Activated CD4-positive, alpha-beta T cell treated with anti-CD3 and anti-CD28 coated beads for 36 hours (primary cell): ENCODE measurements at regions not wholly inside any gene's neighbourhood (a gene's known extent, or its start where the extent isn't known, plus 50 kb on each side); places are given as distances from the start of the nearest gene placed in this dataset.

ENCODE experiments used
- ATAC-seq: fragments of 200-7000 bp; cut with Tn5 transposase; one replicate; pipeline ENCODE4 v1.10.0; 2021; ENCODE audit warnings: mild to moderate bottlenecking, moderate library complexity
- CTCF ChIA-PET: fragments of 350-600 bp; sonication (Branson Sonifier 250); formaldehyde crosslinking; loops from one replicate; lab custom pipeline; 2021; ENCODE audit warnings: antibody characterized with exemption; lab: Charles Lee
- POLR2A ChIA-PET: fragments of 350-600 bp; sonication (Branson Sonifier 250); formaldehyde crosslinking; loops from one replicate; lab custom pipeline; 2021; ENCODE audit warnings: antibody characterized with exemption, inconsistent platforms; lab: Charles Lee
- DNase-seq: peaks from one replicate; pipeline ENCODE4 v3.0.0-alpha.2; 2020
- H3K27ac Mint-ChIP-seq: one replicate; pipeline ENCODE4 v1.8.0; 2021; ENCODE audit warnings: mixed read lengths
- H3K27me3 Mint-ChIP-seq: one replicate; pipeline ENCODE4 v1.8.0; 2021; ENCODE audit warnings: mixed read lengths
- H3K36me3 Mint-ChIP-seq: one replicate; pipeline ENCODE4 v1.8.0; 2021; ENCODE audit warnings: low read depth, mixed read lengths
- H3K4me1 Mint-ChIP-seq: one replicate; pipeline ENCODE4 v1.8.0; 2021; ENCODE audit warnings: mixed read lengths
- H3K4me3 Mint-ChIP-seq: one replicate; pipeline ENCODE4 v1.8.0; 2021; ENCODE audit warnings: mild to moderate bottlenecking, moderate library complexity, mixed read lengths
- H3K9me3 Mint-ChIP-seq: one replicate; pipeline ENCODE4 v1.8.0; 2021; ENCODE audit warnings: low read depth, mixed read lengths
- intact Hi-C, 2 experiments: fragments of 100-400 bp; cut with DNase I in 1 of 2; cut with micrococcal nuclease in 1 of 2; formaldehyde crosslinking; loops; one replicate each; pipeline versions ENCODE4 v1.14.2 to v1.15.1; 2022 to 2024; cut with DNase I, micrococcal nuclease

- Mint-ChIP-seq H3K27ac (no peak overlapping the region), H3K27me3 (peaks cover 2% of the 10 kb centered on the region), H3K36me3 (no peaks in the 10 kb centered on the region), H3K4me1 (peaks cover 14% of the 10 kb centered on the region), H3K9me3 (no peaks in the 10 kb centered on the region), H3K4me3 (no peak overlapping the region)
- DNase-seq (peak; percentile 63), ATAC-seq (peak; percentile 57)
- ChIA-PET POLR2A (no interaction called here), CTCF (interaction anchor here (1.5 kb wide), 1 partner anchor 111 kb away, joined by 3 read pairs; no protein-coding TSS in a partner anchor)
- intact Hi-C loops, result no loop called here
These were observed 246.3 kb upstream of the RAB4A start for GRCh38 chr1:229024528-229025130.

- Mint-ChIP-seq H3K27ac (no peak overlapping the region), H3K27me3 (peaks cover 2% of the 10 kb centered on the region), H3K4me1 (peaks cover 14% of the 10 kb centered on the region), H3K9me3 (no peaks in the 10 kb centered on the region), H3K4me3 (no peak overlapping the region), H3K36me3 (no peaks in the 10 kb centered on the region)
- intact Hi-C loops, result no loop called here
- ATAC-seq (no peak), DNase-seq (no peak)
- CTCF ChIA-PET, result no interaction called here
- POLR2A ChIA-PET, result no interaction called here
These were observed 245.3 kb upstream of the RAB4A start for GRCh38 chr1:229025576-229025975.

- DNase-seq (no peak), ATAC-seq (peak; percentile 17)
- Mint-ChIP-seq H3K9me3 (no peaks in the 10 kb centered on the region), H3K4me1 (peaks cover 14% of the 10 kb centered on the region), H3K36me3 (no peaks in the 10 kb centered on the region), H3K27me3 (peaks cover 2% of the 10 kb centered on the region), H3K4me3 (peak overlapping the region; percentile 66), H3K27ac (peak overlapping the region; percentile 84)
- POLR2A ChIA-PET, result interaction anchor here (0.7 kb wide), 1 partner anchor 8 kb away, joined by 3 read pairs; no protein-coding TSS in a partner anchor
- intact Hi-C loops, result no loop called here
- CTCF ChIA-PET, result interaction anchor here (0.9 kb wide), 1 partner anchor 9 kb away, joined by 4 read pairs; no protein-coding TSS in a partner anchor
These were observed 243.8 kb upstream of the RAB4A start for GRCh38 chr1:229027158-229027557.

DNA sequence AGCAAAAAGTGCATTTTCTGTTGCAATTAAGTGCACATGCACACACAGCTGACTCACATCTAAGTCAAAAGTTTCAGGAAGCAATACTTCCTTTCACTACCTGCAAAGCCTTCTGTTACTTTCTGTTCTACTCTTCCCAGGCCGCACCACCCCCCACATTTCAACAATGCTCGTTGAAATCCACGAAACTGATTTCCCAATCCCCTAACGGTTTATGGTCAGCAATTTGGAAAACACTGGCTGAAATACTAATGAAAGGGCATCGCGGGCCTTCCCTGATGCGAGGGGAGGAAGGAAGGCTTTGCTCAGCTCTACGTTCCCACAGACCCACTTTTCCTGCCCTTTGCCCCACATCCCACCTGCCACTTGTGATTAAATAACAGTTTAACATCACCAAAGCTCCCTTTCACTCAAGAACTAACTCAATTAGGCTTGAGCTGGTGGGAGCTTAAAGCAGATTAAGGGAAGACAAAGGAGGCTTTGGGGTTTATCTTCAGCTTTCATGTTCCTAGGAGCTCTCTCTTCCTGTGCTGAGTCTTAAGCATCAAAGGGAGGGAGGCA is 243.2 kb upstream of the RAB4A start:
- POLR2A ChIA-PET, result interaction anchor here (0.7 kb wide), 1 partner anchor 9 kb away, joined by 3 read pairs; no protein-coding TSS in a partner anchor
- DNase-seq (peak; percentile 55), ATAC-seq (peak; percentile 91)
- Mint-ChIP-seq H3K27ac (peak overlapping the region; percentile 84), H3K36me3 (no peaks in the 10 kb centered on the region), H3K9me3 (no peaks in the 10 kb centered on the region), H3K27me3 (peaks cover 2% of the 10 kb centered on the region), H3K4me3 (peak overlapping the region; percentile 66), H3K4me1 (peaks cover 18% of the 10 kb centered on the region)
- intact Hi-C loops, result no loop called here
- CTCF ChIA-PET, result interaction anchor here (0.9 kb wide), 1 partner anchor 9 kb away, joined by 4 read pairs; no protein-coding TSS in a partner anchor

DNA sequence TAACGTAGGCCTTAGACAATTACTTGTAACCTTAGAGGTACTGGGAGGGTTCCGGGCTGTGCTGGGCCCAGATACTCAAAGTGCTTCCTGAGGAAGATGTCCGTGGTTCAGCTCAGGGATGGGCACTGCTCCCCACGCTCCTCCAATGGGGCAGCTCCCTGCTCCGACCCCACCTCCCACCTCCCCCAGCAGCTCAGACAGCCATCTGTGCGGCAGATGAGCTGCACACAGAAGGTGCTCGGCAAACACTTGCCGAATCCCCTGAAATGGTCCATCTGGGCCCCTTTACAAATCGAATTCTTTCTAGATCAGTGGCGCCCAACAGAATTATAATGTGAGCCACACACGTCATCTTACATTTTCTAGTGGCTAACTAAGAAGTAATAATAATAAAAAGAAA is 242.4 kb upstream of the RAB4A start:
- intact Hi-C loops, result no loop called here
- ATAC-seq, result no peak
- Mint-ChIP-seq H3K9me3 (no peaks in the 10 kb centered on the region), H3K4me1 (peaks cover 22% of the 10 kb centered on the region), H3K4me3 (no peak overlapping the region), H3K36me3 (no peaks in the 10 kb centered on the region), H3K27ac (no peak overlapping the region), H3K27me3 (peaks cover 2% of the 10 kb centered on the region)
- CTCF ChIA-PET, result interaction anchor here (1.0 kb wide), 1 partner anchor 16 kb away, joined by 3 read pairs; no protein-coding TSS in a partner anchor
- POLR2A ChIA-PET, result no interaction called here
- DNase-seq, result no peak

DNA sequence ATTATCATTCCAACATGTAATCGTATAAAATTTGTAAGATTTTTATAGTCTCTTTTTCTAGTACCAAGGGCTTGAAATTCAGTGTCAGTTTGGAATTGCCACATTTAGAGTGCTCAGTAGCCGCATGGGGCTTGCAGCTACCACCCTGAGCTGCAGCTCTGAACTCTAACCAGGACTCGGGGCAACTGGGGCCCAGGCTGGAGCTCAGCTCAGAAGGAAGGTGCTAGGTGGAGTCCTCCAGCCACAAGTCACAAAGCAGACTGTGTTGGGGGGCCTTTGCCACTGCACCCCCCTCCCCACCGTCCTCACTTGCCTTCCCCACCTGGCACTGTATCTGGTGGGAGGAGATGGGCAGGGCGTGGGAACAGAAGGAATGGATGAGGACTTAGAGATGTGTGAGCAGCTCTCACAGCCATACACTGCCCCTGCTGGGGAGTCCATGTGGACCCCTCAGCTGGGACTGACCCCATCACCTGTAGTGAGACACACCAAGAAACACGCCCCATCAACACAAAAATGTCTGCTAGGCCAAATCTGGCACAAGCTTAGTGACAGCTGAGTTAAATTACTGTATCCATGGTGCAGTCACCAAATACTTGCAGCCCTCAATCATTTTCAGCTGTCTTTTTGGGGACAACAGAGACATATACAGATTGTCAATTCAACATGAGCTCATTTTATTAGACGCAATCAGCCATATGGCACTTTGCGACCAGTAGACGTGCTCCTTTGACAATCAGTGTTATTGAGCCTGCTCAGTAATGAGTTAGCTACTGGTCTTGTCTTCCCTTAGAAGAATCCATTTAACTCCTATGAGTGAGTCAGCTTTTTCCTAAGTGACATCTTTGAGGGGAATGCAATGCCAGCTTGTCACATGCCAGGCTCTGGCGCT is 241.7 kb upstream of the RAB4A start:
- H3K4me3 Mint-ChIP-seq, result no peak overlapping the region
- ChIA-PET POLR2A (no interaction called here), CTCF (interaction anchor here (0.6 to 1.0 kb wide), 5 partner anchors 15 to 294 kb away, joined by 3 to 4 read pairs (median 3); partner anchors contain the start of gene RHOU)
- ATAC-seq (no peak), DNase-seq (no peak)
- H3K36me3 Mint-ChIP-seq, result no peaks in the 10 kb centered on the region
- no peaks in the 10 kb centered on the region for H3K9me3 Mint-ChIP-seq
- no peak overlapping the region for H3K27ac Mint-ChIP-seq
- intact Hi-C loops, result no loop called here
- peaks cover 2% of the 10 kb centered on the region for H3K27me3 Mint-ChIP-seq
- H3K4me1 Mint-ChIP-seq, result peaks cover 23% of the 10 kb centered on the region

- Mint-ChIP-seq H3K36me3 (no peaks in the 10 kb centered on the region), H3K4me3 (no peak overlapping the region), H3K4me1 (peaks cover 25% of the 10 kb centered on the region), H3K27ac (no peak overlapping the region), H3K9me3 (no peaks in the 10 kb centered on the region), H3K27me3 (peaks cover 2% of the 10 kb centered on the region)
- intact Hi-C loops, result loop anchor here in 1 of 2 experiments (10.0 kb wide), 1 partner anchor 295 kb away; the partner anchor contains the start of gene RHOU
- ATAC-seq, result no peak
- ChIA-PET CTCF (interaction anchor here (0.8 to 1.0 kb wide), 4 partner anchors 15 to 295 kb away, joined by 3 to 4 read pairs (median 4); partner anchors contain the start of gene RHOU), POLR2A (no interaction called here)
- no peak for DNase-seq
These were observed 241.1 kb upstream of the RAB4A start for GRCh38 chr1:229029879-229030235.

DNA sequence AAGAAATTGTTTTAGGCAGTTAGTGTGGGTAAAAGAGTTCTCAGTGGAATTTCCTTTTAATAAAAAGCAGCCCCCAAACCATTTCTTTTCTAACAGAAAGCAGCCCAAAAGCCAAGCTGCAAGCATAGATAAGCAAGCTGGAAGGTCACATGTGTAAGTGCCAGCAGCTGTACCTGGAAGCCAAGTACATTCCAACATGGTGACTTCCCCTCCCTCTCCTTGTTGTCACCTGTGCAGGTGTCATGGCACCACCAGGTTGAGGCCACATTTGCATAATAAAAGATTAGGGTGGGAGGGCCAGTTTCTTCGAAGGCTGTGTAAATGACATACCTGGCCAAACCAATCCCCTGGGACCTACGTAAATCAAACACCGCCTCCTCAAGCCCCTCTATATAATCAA is 240.3 kb upstream of the RAB4A start:
- POLR2A ChIA-PET, result no interaction called here
- H3K4me3 Mint-ChIP-seq, result no peak overlapping the region
- H3K27ac Mint-ChIP-seq, result no peak overlapping the region
- H3K9me3 Mint-ChIP-seq, result no peaks in the 10 kb centered on the region
- H3K27me3 Mint-ChIP-seq, result peaks cover 2% of the 10 kb centered on the region
- ATAC-seq (no peak), DNase-seq (no peak)
- H3K4me1 Mint-ChIP-seq, result peaks cover 33% of the 10 kb centered on the region
- H3K36me3 Mint-ChIP-seq, result no peaks in the 10 kb centered on the region
- CTCF ChIA-PET, result no interaction called here
- intact Hi-C loops, result loop anchor here in 1 of 2 experiments (10.0 kb wide), 1 partner anchor 296 kb away; the partner anchor contains the start of gene RHOU

DNA sequence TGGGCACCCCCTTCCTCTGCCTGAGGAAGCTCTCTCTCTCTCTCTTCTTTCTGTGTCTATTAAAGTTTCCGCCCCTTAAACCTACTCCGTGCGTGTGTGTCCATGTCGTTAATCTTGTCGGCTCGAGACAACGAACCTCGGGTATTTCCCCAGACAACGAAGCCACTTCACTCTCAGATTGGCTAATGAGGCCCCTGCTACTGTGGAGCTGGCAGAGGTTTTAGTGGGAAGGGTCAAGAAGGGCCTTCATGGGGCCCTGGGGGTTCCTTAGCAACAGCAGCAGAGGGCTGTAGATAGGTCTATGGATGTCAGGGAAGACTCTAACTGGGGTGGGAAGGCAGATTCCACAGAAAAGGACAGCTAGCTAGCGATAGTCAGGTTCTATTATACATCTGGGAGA is 239.8 kb upstream of the RAB4A start:
- peaks cover 37% of the 10 kb centered on the region for H3K4me1 Mint-ChIP-seq
- no peaks in the 10 kb centered on the region for H3K9me3 Mint-ChIP-seq
- CTCF ChIA-PET, result no interaction called here

DNA sequence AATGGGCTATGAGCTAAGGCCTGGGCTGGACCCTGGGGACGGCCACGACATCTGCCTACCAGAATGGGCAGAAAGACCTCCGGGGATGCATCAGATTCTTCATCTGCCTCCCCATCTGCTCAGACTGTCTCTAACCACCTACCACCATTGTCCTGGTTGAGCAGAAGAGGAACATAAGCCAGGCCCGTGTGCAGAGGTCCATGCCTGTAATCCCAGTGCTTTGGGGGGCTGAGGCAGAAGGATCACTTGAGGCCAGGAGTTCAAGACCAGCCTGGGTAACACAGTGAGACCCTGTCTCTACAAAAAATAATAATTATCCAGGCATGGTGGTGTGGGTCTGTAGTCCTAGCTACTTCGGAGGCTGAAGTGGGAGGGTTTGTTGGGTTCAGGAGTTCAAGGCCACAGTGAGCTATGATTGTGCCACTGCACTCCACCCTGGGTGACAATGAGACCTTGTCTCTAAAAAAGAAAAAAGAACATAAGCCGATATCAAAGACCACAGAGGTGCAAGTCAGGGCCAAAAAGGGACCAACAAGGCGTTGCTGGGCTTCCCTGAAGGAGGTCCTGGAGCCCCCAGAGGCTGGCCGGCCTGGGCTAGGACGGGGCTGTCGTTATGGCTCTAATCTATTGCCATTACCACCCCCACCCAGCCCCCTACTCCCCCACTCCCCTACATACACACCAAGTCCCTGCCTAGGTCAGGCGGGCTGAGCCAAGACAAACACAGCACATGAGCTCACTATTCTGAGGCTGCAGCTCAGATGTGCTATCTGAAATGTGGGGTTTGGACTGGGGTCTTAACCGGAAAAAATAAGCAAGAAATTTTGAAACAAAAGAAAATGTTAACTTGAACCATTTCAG is 239.2 kb upstream of the RAB4A start:
- intact Hi-C loops, result loop anchor here in 1 of 2 experiments (10.0 kb wide), 1 partner anchor 297 kb away; the partner anchor contains the start of gene RHOU
- ChIA-PET POLR2A (no interaction called here), CTCF (interaction anchor here (0.8 kb wide), 1 partner anchor 76 kb away, joined by 3 read pairs; no protein-coding TSS in a partner anchor)
- ATAC-seq, result no peak
- Mint-ChIP-seq H3K36me3 (no peaks in the 10 kb centered on the region), H3K4me3 (no peak overlapping the region), H3K27me3 (peaks cover 2% of the 10 kb centered on the region), H3K9me3 (no peaks in the 10 kb centered on the region), H3K27ac (no peak overlapping the region), H3K4me1 (peaks cover 43% of the 10 kb centered on the region)
- no peak for DNase-seq

More for the DNA sequence above, 239.8 kb upstream of the RAB4A start:
- Mint-ChIP-seq H3K27ac (no peak overlapping the region), H3K27me3 (peaks cover 2% of the 10 kb centered on the region), H3K36me3 (no peaks in the 10 kb centered on the region), H3K4me3 (no peak overlapping the region)
- no peak for ATAC-seq
- no peak for DNase-seq
- POLR2A ChIA-PET, result no interaction called here
- intact Hi-C loops, result loop anchor here in 1 of 2 experiments (10.0 kb wide), 1 partner anchor 296 kb away; the partner anchor contains the start of gene RHOU
